NCI-H345 treated with DMSO at 0.1 percent for 48 hours (cell line): ENCODE measurements at regions not wholly inside any gene's neighbourhood (a gene's known extent, or its start where the extent isn't known, plus 50 kb on each side); places are given as distances from the start of the nearest gene placed in this dataset.

ENCODE experiments used
- DNase-seq: peaks from one replicate; lab custom pipeline; 2025; ENCODE audit not compliant: unreplicated experiment; lab: John Stamatoyannopoulos, UW

- DNase-seq: no peak
Observed at GRCh38 chr4:96521046-96521536, 681.2 kb downstream of the PDHA2 start.

GRCh38 chr4:96523611-96524010 lies 683.7 kb downstream of the PDHA2 start:
- DNase-seq: no peak

- DNase-seq: no peak
Observed at GRCh38 chr4:96524311-96524875, 684.5 kb downstream of the PDHA2 start.

- no peak for DNase-seq
Observed at GRCh38 chr4:96525898-96526297, 686.0 kb downstream of the PDHA2 start.

GRCh38 chr4:96526625-96527024 lies 686.7 kb downstream of the PDHA2 start:
- DNase-seq: no peak

GRCh38 chr4:96531836-96532235 lies 691.9 kb downstream of the PDHA2 start:
- no peak for DNase-seq

GRCh38 chr4:96543346-96543745 lies 703.5 kb downstream of the PDHA2 start:
- DNase-seq: no peak

GRCh38 chr4:96558466-96558865 lies 718.6 kb downstream of the PDHA2 start:
- DNase-seq: no peak

GRCh38 chr4:96566755-96567154 lies 726.9 kb downstream of the PDHA2 start:
- no peak for DNase-seq

- no peak for DNase-seq
Observed at GRCh38 chr4:96585304-96585703, 745.4 kb downstream of the PDHA2 start.

- no peak for DNase-seq
Observed at GRCh38 chr4:96593422-96593821, 753.5 kb downstream of the PDHA2 start.

GRCh38 chr4:96598465-96598864 lies 758.6 kb downstream of the PDHA2 start:
- DNase-seq: no peak

- no peak for DNase-seq
Observed at GRCh38 chr4:96599752-96600151, 759.9 kb downstream of the PDHA2 start.

GRCh38 chr4:96602661-96603060 lies 762.8 kb downstream of the PDHA2 start:
- no peak for DNase-seq

GRCh38 chr4:96603641-96604040 lies 763.7 kb downstream of the PDHA2 start:
- no peak for DNase-seq

- no peak for DNase-seq
Observed at GRCh38 chr4:96606451-96606850, 766.6 kb downstream of the PDHA2 start.

- no peak for DNase-seq
Observed at GRCh38 chr4:96626023-96626422, 786.1 kb downstream of the PDHA2 start.

GRCh38 chr4:96630839-96631238 lies 790.9 kb downstream of the PDHA2 start:
- no peak for DNase-seq

- DNase-seq: no peak
Observed at GRCh38 chr4:96637971-96638412, 798.1 kb downstream of the PDHA2 start.

- no peak for DNase-seq
Observed at GRCh38 chr4:96639932-96640331, 800.0 kb downstream of the PDHA2 start.

GRCh38 chr4:96642490-96642889 lies 802.6 kb downstream of the PDHA2 start:
- DNase-seq: no peak

GRCh38 chr4:96646146-96646545 lies 806.3 kb downstream of the PDHA2 start:
- DNase-seq: no peak

GRCh38 chr4:96649536-96649935 lies 809.6 kb downstream of the PDHA2 start:
- DNase-seq: no peak
